Erythroblast (primary cell): ENCODE measurements at regions not wholly inside any gene's neighbourhood (a gene's known extent, or its start where the extent isn't known, plus 50 kb on each side); places are given as distances from the start of the nearest gene placed in this dataset.

Experiments used
- GATA1 ChIP-seq: IDR thresholded peaks from 2 replicates; pipeline ENCODE4 v1.6.1; 2011; ENCODE audit warnings: low read depth, mild to moderate bottlenecking, control low read depth, low read length, moderate library complexity
- POLR2A ChIP-seq: IDR thresholded peaks from 2 replicates; pipeline ENCODE4 v1.6.1; 2011; ENCODE audit warnings: mild to moderate bottlenecking, low read length

DNA sequence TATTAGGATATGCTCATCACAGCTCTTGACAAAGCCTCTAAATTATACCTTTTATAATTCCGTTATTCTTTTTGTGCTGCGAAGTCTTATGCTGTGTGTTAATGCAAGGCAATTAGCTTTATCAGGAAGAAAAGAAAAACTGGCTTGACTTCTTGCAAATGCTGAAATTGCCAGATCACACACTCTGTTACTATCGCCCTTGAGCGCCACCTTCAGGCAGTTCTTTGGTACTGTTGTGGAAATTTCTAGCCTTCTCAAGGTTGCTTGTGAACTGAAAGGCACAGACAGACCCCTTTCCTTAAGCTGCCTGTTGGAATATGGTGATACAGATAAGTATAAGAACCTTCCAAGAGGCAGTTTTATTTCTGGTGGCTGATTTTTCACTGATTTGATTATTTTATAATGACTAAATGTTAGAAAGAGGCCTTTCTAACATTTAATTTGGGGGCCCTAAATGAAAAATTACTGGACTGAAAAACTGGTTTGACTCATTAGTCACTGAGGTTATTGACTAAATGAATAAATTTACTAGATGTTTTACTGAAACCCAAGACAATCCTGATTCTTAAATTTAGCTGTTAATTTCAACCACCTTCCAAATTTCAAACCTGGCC lies 126.2 kb upstream of the RASGRP1 start:
- no peak for TF ChIP-seq POLR2A
- no peak for TF ChIP-seq GATA1
